ENCODE measurements at regions not wholly inside any gene's neighbourhood (a gene's known extent, or its start where the extent isn't known, plus 50 kb on each side); places are given as distances from the start of the nearest gene placed in this dataset.
"Not testable (repeated sequence)": the region's sequence is repeated elsewhere in the genome, so short reads cannot be mapped to it uniquely, and the experiment has no call there.

DNA sequence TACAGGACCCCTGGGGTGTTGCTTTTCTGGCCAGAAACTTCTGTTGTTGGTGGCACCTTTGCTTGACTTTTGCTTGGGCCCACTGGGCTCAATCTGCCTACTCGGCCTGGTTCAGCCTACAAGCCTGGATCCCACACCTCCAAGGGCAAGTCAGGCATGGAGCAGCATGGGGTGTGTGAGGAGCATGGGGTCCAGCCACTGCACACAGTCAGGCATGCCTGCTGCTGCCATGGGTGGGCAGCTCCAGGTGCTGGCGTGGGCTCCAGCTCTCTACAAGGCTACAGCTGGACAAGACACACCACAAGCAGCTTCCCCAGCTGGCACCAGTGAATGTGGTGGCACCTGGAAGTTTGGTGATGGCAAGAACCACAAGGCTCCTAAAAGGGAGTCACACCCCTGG lies 1683.1 kb upstream of the ADGRL3 start:
- no peak for DNase-seq

DNA sequence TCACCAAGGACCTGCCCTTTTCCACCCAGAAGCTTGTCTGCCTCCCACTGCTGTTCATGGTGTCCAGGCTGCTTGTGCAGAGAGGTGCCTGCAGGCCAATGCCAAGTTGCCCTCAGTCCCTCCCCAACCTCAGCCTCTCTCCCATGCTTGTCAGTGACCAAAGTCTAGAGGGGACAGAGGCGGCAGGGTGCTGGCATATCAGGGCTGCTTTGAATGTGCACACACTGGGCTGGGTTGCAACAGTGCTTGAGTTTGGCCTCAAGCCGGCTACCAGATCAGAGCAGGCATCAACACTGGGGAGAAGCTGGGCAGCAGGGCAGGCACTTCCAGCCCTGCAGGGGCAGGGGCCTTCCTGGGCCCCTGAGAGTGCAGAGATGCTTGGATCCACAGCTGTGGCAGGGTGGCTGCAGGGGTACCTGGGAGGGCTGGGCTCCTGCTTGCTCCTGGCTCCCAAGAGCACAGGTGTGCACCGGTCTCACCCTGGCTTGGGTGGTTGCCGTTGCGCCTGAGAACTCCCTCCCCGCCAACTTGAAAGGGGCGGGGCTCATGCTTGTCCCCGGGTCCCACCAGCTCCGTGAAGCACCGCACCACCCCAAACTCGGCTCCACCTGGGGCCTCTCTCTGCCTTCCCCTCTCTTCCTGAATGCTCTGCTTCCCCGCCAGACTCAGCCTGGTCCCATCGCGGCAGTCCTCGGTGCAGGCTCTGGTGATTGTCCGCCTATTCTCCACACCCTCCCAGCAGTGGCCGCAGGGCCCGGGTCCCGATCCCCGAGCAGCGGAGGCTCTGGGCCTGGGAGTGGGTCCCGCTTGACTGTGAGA lies 1681.9 kb upstream of the ADGRL3 start:
- no peak for DNase-seq

DNA sequence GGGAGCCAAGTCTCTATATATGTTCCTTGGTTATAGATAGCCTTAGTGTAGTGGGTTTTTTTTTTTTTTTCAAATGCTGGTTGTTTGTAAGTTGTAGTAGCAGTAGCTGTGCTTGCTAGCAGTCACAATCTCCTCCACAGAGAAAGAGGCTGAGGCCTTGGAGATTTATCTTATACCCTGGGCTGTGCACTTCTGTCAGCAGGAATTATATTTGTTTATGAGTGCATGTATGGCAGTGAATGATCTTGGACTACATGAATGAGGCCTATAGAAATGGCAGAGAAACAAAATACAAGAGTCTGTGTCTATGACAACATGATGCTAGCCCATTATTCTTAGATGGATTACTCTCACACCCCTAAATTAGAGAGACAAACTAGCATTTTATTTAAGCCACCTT lies 1674.2 kb upstream of the ADGRL3 start:
- DNase-seq, result no peak

DNA sequence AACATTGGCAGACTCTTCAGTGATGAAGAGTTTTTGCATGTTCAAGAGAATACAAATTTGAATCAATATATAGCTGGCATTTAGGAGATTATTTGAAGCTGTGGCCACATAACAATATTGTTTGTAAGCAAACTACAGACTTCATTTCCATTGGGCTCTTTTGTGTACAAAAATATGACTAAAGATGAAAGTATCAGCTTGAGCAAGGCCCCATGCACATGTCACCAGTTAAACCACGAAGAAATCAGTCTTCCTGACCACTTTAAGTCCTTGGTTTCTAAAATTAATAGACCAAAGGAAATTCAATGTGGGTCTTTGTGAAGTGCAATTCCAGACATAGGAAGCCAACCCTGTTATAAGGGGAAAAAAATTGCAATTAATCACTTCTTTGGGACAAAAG lies 1664.6 kb upstream of the ADGRL3 start:
- no peak for DNase-seq

DNA sequence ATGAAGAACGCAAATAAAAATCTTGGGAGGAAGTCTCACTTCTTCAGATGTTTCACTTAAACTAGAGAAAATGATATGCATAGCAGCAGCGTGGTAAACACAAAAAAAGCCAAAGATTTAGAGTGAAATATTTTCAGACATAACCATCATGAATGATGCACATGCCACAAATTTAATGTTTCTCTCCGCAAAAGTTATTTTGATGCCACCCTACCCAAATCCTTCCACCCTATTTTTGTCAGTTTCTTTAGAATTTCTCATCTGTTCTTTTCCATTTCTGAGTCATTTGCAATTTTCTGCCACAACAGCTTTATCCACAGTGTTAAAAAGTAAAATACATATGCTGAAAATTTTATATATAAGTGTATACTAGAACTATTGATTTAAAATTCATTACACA lies 1663.7 kb upstream of the ADGRL3 start:
- no peak for DNase-seq

DNA sequence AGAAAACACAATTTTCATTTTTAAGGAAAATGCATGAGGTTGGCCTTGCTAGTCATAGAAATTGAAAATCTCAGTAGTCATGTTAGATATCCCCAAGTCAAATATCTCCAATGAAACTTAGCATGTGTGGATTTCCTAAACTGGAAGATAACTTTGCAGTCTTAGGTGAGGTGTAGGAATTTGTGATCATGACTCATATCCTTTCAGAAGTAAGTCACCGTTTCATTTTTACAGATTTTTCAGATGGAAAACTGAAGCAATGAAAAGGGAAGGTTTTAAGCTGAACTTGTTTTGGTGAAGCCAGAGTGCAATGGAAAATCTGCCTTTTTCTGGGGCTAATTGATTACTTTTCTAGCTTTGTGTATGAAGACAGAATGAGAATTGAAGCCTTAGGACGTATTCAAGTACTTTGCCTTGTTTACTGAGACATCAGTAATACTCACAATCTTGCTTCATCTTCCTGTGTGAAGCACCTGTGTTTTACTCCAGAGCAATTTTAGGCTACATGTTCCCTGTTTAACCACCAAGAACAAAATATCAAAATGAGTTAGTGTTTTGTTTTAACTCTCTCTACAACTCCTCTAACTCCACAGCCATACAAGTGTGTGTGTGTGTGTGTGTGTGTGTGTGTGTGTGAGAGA lies 1662.8 kb upstream of the ADGRL3 start:
- no peak for DNase-seq

DNA sequence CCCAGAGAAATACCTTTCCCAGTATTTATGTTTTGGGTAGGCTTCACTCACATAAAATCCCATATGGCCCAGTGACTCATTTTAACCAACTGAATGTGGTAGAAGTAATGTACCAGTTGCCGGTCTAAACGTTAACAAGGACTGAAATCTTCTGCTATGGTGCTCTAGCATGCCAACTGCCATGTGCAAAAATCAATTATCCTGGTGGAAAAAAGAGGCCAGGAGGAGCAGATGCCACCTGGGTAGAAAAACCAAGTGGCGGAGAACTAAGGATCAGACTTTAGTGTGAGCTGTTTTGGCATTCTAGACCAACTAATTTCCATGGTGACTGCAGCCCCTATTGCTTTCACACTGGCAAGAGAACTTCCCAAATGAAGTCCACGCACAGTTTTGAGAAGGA lies 1660.7 kb upstream of the ADGRL3 start:
- DNase-seq, result no peak

DNA sequence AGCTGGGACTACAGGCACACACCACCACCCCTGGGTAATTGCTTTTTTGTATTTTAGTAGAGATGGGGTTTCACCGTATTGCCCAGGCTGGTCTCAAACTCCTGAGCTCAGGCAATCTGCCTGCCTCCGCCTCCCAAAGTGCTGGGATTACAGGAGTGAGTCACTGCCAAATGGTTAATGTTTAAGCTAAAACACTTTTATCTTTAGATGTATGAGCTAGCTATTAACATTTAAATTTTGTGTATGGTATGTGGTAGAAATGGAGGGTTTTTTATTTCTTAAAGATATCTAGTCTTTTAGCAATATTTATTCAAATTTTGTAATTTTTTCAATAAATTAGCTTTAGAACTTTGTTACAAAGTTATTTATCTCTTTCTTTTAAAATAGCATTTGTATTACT lies 1659.8 kb upstream of the ADGRL3 start:
- DNase-seq, result no peak

DNA sequence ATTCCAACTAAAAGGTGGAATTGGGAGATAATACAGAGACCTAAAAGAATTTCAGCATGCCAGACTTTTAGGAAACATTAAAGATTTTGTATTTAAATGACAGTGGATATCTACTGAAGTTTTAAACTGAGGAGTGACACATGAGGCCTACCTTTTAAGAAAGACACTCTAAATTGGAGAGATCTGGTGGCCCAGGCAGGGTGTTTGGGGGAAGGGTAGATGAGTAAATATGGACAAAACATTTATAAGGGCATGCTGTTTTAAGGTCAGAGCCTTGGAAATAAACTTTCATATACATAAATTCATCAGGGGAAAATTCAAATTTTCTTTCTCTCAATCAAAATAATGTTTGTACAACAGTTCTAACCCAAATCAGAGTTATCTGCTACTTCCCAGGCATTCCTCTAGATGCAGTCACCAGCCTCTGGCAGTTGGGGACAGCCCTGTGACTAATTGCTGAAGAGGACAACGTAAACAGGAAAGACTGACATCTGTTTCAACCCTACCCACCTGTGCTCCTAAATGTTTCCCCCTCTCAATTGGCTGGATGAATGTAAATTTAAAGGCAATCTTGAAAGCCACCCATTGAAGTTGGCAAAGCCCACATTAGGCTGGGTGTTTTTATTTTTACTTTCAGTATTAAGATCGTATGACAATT lies 1646.9 kb upstream of the ADGRL3 start:
- no peak for DNase-seq

DNA sequence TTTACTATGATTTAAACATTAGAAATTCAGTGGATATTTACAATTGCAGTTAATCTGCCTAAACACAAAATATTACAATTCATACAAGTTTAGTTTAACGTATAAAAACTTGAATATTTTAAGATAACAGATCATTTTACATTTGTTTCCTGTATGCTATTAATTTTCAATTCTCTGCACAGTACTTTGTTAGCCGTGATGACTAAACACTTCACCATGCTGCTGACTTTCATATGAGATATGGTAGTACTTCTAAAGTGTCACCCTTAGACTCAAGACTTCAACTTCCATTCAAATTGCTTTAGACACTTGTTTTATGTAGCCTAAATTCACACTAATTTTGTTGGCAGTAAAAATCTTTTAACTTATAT lies 1646.4 kb upstream of the ADGRL3 start:
- DNase-seq, result no peak

DNA sequence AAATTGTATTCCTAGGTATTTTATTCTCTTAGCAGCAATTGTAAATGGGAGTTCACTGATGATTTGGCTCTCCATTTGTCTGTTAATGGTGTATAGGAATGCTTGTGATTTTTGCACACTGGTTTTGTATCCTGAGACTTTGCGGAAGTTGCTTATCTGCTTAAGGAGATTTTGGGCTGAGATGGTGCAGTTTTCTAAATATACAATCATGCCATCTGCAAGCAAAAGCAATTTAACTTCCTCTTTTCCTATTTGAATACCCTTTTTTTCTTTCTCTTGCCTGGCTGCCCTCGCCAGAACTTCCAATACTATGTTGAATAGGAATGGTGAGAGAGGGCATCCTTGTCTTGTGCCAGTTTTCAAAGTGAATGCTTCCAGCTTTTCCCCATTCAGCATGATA lies 1643.9 kb upstream of the ADGRL3 start:
- not testable (repeated sequence) for DNase-seq

DNA sequence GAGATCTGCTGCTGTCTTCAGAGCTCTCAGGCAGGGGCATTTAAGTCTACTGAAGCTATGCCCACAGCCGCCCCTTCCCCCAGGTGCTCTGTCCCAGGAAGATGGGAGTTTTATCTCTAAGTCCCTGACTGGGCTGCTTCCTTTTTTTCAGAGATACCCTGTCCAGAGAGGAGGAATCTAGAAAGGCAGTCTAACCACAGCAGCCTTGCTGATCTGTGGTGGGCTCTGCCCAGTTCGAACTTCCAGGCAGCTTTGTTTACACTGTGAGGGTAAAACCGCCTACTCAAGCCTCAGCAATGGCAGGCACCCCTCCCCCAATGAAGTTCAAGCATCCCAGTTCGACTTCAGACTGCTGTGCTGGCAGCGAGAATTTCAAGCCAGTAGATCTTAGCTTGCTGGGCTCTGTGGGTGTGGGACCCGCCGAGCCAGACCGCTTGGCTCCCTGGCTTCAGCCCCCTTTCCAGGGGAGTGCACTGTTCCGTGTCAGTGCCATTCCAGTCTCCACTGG lies 1639.9 kb upstream of the ADGRL3 start:
- not testable (repeated sequence) for DNase-seq

DNA sequence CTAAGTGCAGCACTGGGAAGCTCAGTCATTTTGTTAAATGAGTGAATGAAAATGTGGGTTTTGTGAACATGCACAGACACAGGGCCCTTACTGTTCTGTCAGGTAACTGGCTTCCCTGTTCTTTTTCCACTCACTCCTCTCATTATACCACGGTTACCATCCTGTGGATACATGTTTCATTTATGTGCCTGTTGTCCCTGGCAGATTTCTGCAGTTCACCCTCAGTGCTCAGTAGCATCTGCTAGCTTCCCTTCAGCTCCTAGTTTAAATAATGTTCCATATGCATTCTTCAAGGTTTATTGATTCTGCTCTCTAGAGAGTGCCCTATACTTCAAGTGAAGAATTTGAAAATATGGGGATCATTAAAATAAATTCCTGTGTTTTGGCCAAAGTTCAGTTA lies 1634.3 kb upstream of the ADGRL3 start:
- no peak for DNase-seq

DNA sequence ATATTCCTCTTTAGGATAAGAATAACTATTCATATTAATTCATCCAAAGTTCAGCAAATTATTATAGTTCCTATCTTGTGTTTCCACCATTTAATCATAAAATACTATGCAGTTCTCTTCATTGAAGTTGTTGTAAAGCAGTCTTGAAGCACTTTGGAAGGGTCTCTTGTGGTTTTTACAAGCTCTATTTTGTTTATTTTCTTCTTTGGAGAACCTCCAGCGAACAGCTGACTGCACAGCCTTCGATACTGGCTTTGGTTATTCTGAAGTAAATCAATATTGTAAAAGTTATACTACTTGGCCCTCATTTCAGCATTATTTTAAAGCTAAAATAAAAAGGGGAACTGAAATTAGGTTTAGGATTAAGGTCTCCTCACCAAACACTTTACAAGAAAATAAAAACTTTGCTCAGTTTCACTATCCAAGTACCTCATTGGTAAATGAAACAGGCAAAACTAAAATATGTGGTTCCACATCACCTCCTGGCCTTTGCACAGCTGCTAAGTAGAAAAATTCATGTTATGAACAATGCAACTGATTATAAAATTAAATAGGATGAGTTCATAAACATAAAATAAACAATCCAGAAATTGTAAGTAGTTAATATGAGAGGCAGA lies 1629.2 kb upstream of the ADGRL3 start:
- no peak for DNase-seq

DNA sequence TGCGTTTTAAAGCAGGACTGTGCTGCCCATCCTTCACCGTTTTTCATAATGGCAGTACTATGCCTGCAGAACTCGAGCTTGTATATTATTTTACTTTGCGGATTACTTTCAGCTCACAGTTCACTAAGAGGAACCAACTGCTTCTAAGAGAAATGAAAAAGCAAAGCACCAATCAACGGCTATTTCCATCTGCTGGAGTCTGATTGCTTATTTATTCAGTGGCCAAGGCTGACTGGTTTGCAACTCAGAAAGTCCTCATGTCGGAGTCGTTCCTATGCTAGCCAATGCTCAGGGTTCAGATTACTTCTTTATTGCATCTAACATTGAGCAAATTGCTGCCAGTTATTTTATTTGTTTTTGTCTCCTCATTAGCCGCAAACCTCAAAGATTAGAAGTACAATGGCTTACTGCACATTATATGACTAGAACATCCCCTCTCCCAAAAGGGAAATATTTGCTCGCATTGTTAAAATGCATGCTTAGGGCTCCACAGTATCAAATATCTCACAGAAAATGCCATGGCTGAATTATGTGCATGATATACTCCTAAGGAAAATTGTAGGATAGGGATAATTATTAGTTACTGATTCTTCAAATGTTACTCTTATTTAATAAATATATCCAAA lies 1628.2 kb upstream of the ADGRL3 start:
- no peak for DNase-seq

DNA sequence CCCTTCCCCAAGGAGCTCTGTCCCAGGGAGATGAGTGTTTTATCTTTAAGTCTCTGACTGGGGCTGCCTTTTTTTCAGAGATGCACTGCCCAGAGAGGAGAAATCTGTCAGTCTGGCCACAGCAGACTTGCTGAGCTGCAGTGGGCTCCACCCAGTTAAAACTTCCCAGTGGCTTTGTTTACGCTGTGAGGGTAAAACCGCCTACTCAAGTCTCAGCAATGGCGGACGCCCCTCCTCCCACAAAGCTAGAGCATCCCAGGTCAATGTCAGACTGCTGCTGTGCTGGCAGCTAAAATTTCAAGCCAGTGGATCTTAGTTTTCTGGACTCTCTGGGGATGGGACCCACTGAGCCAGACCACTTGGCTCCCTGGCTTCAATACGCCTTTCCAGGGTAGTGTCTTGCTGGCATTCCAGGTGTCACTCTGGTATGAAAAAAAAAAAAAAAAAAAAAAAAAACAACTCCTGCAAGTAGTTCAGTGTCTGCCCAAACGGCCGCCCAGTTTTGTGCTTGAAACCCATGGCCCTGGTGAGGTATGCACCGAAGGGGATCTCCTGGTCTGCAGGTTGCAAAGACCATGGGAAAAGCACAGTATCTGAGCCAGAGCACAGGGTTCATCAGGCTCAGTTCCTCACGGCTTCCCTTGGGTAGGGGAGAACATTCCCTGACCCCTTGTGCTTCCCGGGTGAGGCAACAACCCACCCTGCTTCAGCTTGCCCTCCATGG lies 1616.1 kb upstream of the ADGRL3 start:
- no peak for DNase-seq

DNA sequence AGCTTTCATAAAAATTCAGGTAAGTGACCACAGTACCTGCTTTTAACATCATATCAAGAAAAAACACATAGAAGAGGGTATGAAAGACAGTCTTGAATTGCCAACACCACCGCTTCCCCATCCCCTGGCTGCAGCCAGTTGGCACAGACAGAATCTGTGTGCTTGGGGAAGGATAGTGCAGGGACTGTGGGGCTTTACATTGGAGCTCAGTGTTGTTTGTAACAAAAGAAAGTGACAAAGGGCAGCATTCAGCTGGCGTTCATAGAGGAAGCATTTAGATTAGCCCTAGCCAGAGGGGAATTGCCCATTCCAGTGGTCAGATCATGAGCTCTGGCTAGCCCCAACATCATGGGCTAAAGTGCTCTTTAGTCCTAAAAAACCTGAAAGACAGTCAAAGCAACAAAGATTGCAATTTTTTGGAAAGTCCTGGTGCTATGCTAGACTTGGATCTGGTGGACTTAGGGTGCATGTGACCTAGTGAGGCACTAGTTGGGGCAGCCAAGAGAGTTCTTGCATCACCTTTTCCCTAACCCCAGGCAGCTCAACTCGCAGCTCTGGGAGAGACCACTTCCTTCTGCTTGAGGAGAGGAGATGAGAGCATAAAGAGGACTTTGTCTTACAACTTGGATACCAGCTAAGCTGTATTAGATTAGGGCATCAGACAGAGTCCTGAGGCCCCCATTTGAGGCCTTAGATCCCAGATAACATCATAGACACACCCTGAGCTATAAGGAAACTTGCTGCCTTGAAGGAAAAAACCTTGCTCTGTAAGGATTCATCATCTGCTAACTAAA lies 1602.4 kb upstream of the ADGRL3 start:
- no peak for DNase-seq

DNA sequence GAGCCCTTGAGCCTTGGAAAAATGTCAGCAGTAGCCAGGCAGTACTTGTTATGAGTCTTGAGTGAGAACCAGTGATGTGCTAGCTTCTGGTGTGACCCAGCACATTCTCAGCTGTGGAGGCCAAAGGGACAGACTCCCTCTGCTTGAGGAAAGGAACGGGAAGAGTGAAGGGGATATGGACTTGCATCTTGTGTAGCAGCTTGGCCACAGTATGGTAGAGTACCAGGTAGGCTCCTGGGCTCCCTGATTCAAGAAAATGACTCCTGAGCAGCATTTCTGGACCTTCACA lies 1601.9 kb upstream of the ADGRL3 start:
- DNase-seq, result no peak

DNA sequence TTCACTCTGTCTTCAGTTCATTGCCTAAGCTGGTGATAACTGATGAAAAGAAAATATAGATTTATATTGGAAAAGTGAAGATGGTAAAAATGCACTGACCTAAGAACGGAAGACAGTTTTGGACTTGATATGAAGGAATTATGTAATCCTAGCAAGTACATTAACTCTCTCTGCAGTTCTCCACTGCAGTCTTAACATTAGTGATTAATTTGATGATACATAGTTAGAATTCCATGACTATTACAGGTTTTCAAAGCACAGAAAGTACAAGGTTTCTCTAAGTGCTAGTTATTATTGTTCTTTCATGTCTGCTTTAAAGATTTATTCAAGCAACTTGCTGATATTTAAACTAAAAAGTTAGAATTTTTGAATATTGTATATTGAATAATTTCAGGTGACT lies 1591.7 kb upstream of the ADGRL3 start:
- no peak for DNase-seq

DNA sequence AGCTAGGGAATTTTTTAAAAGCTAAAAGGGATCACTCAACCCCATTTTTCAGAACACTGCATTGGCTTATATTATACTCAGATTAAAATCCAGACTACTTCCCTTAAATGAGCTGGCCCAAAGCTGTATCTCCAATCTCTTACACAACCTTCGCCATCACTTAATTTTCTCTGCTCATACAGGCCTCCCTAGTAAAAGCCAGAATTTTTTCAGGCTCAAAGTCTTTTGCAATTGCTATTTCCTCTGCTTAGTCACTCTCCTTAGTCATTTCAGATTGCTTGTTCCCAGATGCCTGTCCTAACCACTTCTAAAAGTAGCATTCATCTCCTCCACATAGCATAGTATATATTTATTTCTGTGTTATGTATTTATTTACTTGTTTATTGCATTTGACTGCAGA lies 1587.9 kb upstream of the ADGRL3 start:
- no peak for DNase-seq

DNA sequence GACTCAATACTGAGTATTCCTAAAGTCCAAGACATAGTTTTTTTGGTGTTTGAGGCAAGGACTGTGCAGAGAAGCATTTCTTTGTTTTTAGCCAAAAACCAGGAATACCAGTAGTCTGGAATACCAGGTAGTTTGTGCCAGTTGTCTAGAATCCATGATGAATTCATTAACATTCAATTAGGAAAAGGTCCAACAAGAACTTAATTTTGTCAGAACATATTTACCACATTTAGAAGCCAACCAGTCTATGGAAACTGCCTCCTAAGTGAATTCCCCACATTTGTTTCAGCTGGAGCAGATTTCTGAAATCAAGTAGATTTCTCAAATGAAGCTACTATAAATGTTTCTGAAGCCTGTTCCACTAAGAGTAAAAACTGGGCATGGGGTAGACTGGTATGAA lies 1584.8 kb upstream of the ADGRL3 start:
- no peak for DNase-seq

DNA sequence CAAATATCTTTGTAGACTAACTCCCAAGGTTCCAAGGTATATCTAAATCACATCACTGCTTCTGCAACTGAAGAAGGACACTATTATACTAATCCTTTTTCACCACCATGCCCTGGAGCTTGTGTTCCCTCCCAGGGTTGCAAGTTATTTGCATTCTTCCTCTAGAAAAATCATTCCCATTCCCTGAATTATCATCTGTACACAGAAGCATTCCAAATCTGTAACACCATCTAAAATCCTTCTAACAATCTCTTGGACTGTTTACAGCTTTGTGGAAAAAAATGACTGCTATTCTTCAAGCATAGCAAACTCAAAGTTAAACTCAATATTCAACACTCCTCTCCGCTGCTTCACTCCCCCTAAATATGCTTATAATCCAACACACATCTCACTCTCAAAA lies 1570.8 kb upstream of the ADGRL3 start:
- DNase-seq, result no peak
